ENCODE measurements at regions not wholly inside any gene's neighbourhood (a gene's known extent, or its start where the extent isn't known, plus 50 kb on each side); places are given as distances from the start of the nearest gene placed in this dataset.
"Not testable (repeated sequence)": the region's sequence is repeated elsewhere in the genome, so short reads cannot be mapped to it uniquely, and the experiment has no call there.

- ATAC-seq (no peak), DNase-seq (no peak)
- H3K27ac ChIP-seq = no peak overlapping the region
- TF ChIP-seq, protein P1, sequence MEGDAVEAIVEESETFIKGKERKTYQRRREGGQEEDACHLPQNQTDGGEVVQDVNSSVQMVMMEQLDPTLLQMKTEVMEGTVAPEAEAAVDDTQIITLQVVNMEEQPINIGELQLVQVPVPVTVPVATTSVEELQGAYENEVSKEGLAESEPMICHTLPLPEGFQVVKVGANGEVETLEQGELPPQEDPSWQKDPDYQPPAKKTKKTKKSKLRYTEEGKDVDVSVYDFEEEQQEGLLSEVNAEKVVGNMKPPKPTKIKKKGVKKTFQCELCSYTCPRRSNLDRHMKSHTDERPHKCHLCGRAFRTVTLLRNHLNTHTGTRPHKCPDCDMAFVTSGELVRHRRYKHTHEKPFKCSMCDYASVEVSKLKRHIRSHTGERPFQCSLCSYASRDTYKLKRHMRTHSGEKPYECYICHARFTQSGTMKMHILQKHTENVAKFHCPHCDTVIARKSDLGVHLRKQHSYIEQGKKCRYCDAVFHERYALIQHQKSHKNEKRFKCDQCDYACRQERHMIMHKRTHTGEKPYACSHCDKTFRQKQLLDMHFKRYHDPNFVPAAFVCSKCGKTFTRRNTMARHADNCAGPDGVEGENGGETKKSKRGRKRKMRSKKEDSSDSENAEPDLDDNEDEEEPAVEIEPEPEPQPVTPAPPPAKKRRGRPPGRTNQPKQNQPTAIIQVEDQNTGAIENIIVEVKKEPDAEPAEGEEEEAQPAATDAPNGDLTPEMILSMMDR (IDR thresholded peaks at IDR 0.05) = no peak
- H3K36me3 ChIP-seq = no peaks in the 10 kb centered on the region
- intact Hi-C loops (cut with DNase I) = no loop called here
- no peaks in the 10 kb centered on the region for H3K27me3 ChIP-seq
- peaks cover 0 to 9% of the 10 kb centered on the region in 2 donors for H3K9me3 ChIP-seq
- no peaks in the 10 kb centered on the region for H3K4me1 ChIP-seq
- no peak overlapping the region for H3K4me3 ChIP-seq
These were observed 99.1 kb downstream of the ZNF622 start for GRCh38 chr5:16366491-16366890.

- H3K27ac ChIP-seq = no peak overlapping the region
- no peaks in the 10 kb centered on the region for H3K27me3 ChIP-seq
- H3K4me1 ChIP-seq = no peaks in the 10 kb centered on the region
- DNase-seq = no peak
- no peak for ATAC-seq
- H3K9me3 ChIP-seq = peaks cover 0 to 9% of the 10 kb centered on the region in 2 donors
- no peak overlapping the region for H3K4me3 ChIP-seq
- intact Hi-C loops (cut with DNase I) = no loop called here
- H3K36me3 ChIP-seq = no peaks in the 10 kb centered on the region
- TF ChIP-seq, protein P1 (IDR thresholded peaks at IDR 0.05) = no peak
These were observed 100.7 kb downstream of the ZNF622 start for GRCh38 chr5:16364910-16365309.

- H3K27ac ChIP-seq; H3K27me3 ChIP-seq; ATAC-seq; H3K4me1 ChIP-seq; H3K36me3 ChIP-seq; intact Hi-C loops (cut with DNase I); DNase-seq; H3K4me3 ChIP-seq: not testable (repeated sequence)
- peaks cover 0 to 12% of the 10 kb centered on the region in 2 donors for H3K9me3 ChIP-seq
These were observed 112.2 kb downstream of the ZNF622 start for GRCh38 chr5:16353439-16353838.

DNA sequence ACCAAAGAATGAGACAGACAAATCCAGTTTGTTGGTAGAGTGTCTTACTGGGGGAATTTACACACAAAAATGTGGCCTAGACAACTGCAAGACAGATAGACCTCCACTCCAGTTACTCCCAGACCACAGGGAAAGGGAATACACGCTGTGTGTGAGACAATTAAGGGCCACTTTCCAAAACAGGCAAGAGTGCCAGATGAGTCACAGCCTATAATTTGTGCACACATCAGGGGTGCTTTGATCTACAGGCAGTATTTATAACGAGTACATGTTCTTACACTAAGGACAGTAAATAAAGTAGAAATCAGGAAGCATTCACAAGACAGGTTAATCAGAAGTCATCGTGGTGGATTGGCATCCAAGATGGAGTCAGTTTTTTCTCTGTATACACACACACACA is 114.8 kb downstream of the ZNF622 start:
- H3K27ac ChIP-seq = no peak overlapping the region
- no peaks in the 10 kb centered on the region for H3K27me3 ChIP-seq
- TF ChIP-seq, protein P1 (IDR thresholded peaks at IDR 0.05) = no peak
- H3K4me3 ChIP-seq = no peak overlapping the region
- ATAC-seq = no peak
- intact Hi-C loops (cut with DNase I) = no loop called here
- no peaks in the 10 kb centered on the region for H3K36me3 ChIP-seq
- no peak for DNase-seq
- peaks cover 0 to 3% of the 10 kb centered on the region in 2 donors for H3K9me3 ChIP-seq
- no peaks in the 10 kb centered on the region for H3K4me1 ChIP-seq

GRCh38 chr5:16346380-16346779 is 119.2 kb downstream of the ZNF622 start:
- no peaks in the 10 kb centered on the region for H3K4me1 ChIP-seq
- no peak overlapping the region for H3K4me3 ChIP-seq
- no peaks in the 10 kb centered on the region for H3K27me3 ChIP-seq
- intact Hi-C loops (cut with DNase I) = no loop called here
- no peak for ATAC-seq
- TF ChIP-seq, protein P1 (IDR thresholded peaks at IDR 0.05) = no peak
- H3K9me3 ChIP-seq = no peaks in the 10 kb centered on the region
- no peak overlapping the region for H3K27ac ChIP-seq
- no peaks in the 10 kb centered on the region for H3K36me3 ChIP-seq
- no peak for DNase-seq

DNA sequence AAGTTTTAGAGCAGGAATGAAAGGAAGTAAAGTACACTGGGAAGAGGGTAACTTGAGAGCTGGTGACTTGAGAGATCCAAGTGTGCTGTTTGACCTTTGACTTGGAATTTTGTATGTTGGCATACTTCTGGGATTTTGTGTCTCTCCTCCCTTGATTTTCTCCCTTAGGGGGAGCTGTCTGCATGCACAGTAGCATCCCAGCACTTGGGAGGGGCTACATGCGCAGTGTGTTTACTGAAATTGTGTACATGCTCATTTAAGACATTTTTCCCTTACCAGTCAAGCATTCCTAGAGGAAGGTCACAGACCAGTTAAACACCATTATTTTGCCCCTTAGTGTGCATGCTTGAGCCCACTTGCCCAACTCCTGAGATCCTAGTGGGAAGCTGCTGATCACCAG is 120.1 kb downstream of the ZNF622 start:
- Histone ChIP-seq H3K9me3 (no peaks in the 10 kb centered on the region), H3K27ac (no peak overlapping the region), H3K36me3 (no peaks in the 10 kb centered on the region), H3K4me3 (no peak overlapping the region), H3K4me1 (no peaks in the 10 kb centered on the region), H3K27me3 (no peaks in the 10 kb centered on the region)
- DNase-seq (no peak), ATAC-seq (no peak)
- intact Hi-C loops (cut with DNase I) = no loop called here
- TF ChIP-seq, protein P1 (IDR thresholded peaks at IDR 0.05) = no peak
